ENCODE measurements at regions not wholly inside any gene's neighbourhood (a gene's known extent, or its start where the extent isn't known, plus 50 kb on each side); places are given as distances from the start of the nearest gene placed in this dataset.

DNA sequence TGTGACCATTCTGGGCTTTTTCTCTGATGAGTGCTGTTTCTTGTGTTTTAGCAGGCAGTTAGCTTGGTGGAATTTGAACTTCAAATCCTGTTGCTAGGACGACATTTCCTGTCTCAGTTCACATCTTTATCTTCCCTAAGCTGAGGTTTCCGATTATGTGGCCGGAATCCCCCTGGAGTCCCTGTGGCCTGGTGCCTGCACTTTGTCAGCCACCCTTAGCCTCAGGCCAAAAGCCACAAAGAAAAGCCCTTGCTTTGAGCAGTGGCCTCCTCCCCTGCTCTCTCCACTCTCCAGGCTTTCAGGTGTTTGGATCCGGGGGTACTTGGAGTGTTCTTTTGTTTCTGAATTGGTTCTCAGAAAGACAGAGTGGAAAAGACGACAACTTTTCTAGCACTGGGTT lies 59.9 kb upstream of the PMEPA1 start:
- H3K4me1 ChIP-seq (replicated peaks in 1 of 4; ENCODE audit: control insufficient read depth in 3 of 4, insufficient read depth in 4 of 4, low read length in 3 of 4), result peaks cover 0 to 5% (median 3%) of the 10 kb centered on the region in 4 experiments; a peak in 3 of 7 replicates
- no peaks in the 10 kb centered on the region for H3K79me2 ChIP-seq (ENCODE audit: control insufficient read depth in 1 of 2, insufficient read depth in 2 of 2, low read length in 2 of 2)
- H3K14ac ChIP-seq (ENCODE audit: insufficient read length), result no peak overlapping the region
- H2BK5ac ChIP-seq (ENCODE audit: low read depth, low read length), result no peak overlapping the region
- no peak overlapping the region for H2BK12ac ChIP-seq (ENCODE audit: low read depth, low read length)
- H3K4me3 ChIP-seq (ENCODE audit: extremely low read depth in 1 of 4, insufficient read depth in 2 of 4, low read depth in 3 of 4, low read length in 4 of 4), result no peak overlapping the region
- H3K27me3 ChIP-seq (replicated peaks in 1 of 4; ENCODE audit: control insufficient read depth in 3 of 4, extremely low read depth in 1 of 4, insufficient read depth in 3 of 4, low read length in 3 of 4), result no peaks in the 10 kb centered on the region
- H4K20me1 ChIP-seq (replicated peaks in 1 of 2; ENCODE audit: control insufficient read depth in 1 of 2, insufficient read depth in 2 of 2, low read length in 2 of 2), result no peaks in the 10 kb centered on the region
- no peak overlapping the region for H2AFZ ChIP-seq (ENCODE audit: low read length)
- H3K56ac ChIP-seq (replicated peaks; ENCODE audit: insufficient read length, low read depth, low read length), result no peak overlapping the region
- no peak overlapping the region for H4K8ac ChIP-seq (ENCODE audit: extremely low read depth, insufficient read depth, low read length)
- H2BK20ac ChIP-seq (ENCODE audit: low read length), result no peak overlapping the region
- ChIA-PET CTCF (ENCODE audit: partially characterized antibody) (interaction anchor here (0.7 to 1.4 kb wide), 3 partner anchors 10 to 222 kb away, joined by 3 to 4 read pairs (median 3); no protein-coding TSS in a partner anchor), POLR2A (ENCODE audit: partially characterized antibody) (no interaction called here)
- H3K79me1 ChIP-seq (ENCODE audit: low read depth, low read length), result no peaks in the 10 kb centered on the region
- no peak overlapping the region for H4K91ac ChIP-seq (replicated peaks; ENCODE audit: insufficient read length, low read length)
- no peak overlapping the region for H2BK120ac ChIP-seq (replicated peaks; ENCODE audit: low read depth, low read length)
- H3K27ac ChIP-seq (ENCODE audit: low read depth, low read length), result no peak overlapping the region
- TF ChIP-seq CBX5 (IDR thresholded peaks at IDR 0.05; ENCODE audit: low read depth, low read length) (no peak), TCF12 (IDR thresholded peaks at IDR 0.05; ENCODE audit: low read depth, low read length) (no peak), CHD2 (IDR thresholded peaks at IDR 0.05; ENCODE audit: low read length) (no peak), NRF1 (IDR thresholded peaks at IDR 0.05; ENCODE audit: low read depth, low read length) (no peak), KDM5A (IDR thresholded peaks at IDR 0.05; ENCODE audit: low read length) (no peak), CREB1 (IDR thresholded peaks at IDR 0.05) (no peak), EGR1 (IDR thresholded peaks at IDR 0.05; ENCODE audit: borderline replicate concordance, low read depth, low read length) (no peak), RXRA (IDR thresholded peaks at IDR 0.05; ENCODE audit: insufficient read depth, low read depth, low read length) (no peak), CBX8 (IDR thresholded peaks at IDR 0.05; ENCODE audit: borderline replicate concordance, low read depth, low read length) (no peak), PHF8 (conservative IDR thresholded peaks at IDR 0.05; ENCODE audit: low read depth, low read length) (no peak), JUN (IDR thresholded peaks at IDR 0.05; ENCODE audit: low read depth, low read length) (no peak)
- H3K36me3 ChIP-seq (ENCODE audit: control insufficient read depth in 2 of 4, insufficient read depth in 4 of 4, low read length in 3 of 4), result no peaks in the 10 kb centered on the region
- no peaks in the 10 kb centered on the region for H3K23me2 ChIP-seq (ENCODE audit: low read depth, low read length)
- FAIRE-seq (no peak), DNase-seq (ENCODE audit: low read depth in 1 of 2, low spot score in 2 of 2) (no peak)
- H3K18ac ChIP-seq (ENCODE audit: extremely low read depth, low read length), result no peak overlapping the region
- H2AK5ac ChIP-seq (ENCODE audit: low read depth, low read length), result no peak overlapping the region
- WGBS, 2 experiments (ENCODE audit: extremely low coverage in 1 of 2, insufficient coverage in 1 of 2, insufficient read length in 1 of 2, insufficient replicate concordance in 2 of 2, low coverage in 1 of 2, low lambda C conversion rate in 2 of 2, missing lambda C conversion rate in 1 of 2), result 76% methylated on average over 5 of the region's 5 CpGs; no CpG with 5 or more reads in 1 of the 2 experiments
- H3K9me3 ChIP-seq (ENCODE audit: insufficient read depth in 2 of 2, low read depth in 1 of 2, low read length in 1 of 2), result no peaks in the 10 kb centered on the region
- no peak overlapping the region for H3K4ac ChIP-seq (replicated peaks; ENCODE audit: insufficient read length, low read depth, low read length)
- no peak overlapping the region for H3K4me2 ChIP-seq (ENCODE audit: insufficient read depth in 1 of 2, low read depth in 2 of 2, low read length in 2 of 2)
- no peak overlapping the region for H3K9ac ChIP-seq (replicated peaks in 1 of 4; ENCODE audit: extremely low read depth in 1 of 4, low read depth in 3 of 4, low read length in 3 of 4)
- H2BK15ac ChIP-seq (ENCODE audit: low read length), result no peak overlapping the region
- no peak overlapping the region for H4K5ac ChIP-seq (ENCODE audit: insufficient read length, low read depth, low read length)
- no peak overlapping the region for H3K23ac ChIP-seq (ENCODE audit: insufficient read length)

Data from H1 (cell line).